ENCODE measurements at regions not wholly inside any gene's neighbourhood (a gene's known extent, or its start where the extent isn't known, plus 50 kb on each side); places are given as distances from the start of the nearest gene placed in this dataset.
"Not testable (repeated sequence)": the region's sequence is repeated elsewhere in the genome, so short reads cannot be mapped to it uniquely, and the experiment has no call there.

DNA sequence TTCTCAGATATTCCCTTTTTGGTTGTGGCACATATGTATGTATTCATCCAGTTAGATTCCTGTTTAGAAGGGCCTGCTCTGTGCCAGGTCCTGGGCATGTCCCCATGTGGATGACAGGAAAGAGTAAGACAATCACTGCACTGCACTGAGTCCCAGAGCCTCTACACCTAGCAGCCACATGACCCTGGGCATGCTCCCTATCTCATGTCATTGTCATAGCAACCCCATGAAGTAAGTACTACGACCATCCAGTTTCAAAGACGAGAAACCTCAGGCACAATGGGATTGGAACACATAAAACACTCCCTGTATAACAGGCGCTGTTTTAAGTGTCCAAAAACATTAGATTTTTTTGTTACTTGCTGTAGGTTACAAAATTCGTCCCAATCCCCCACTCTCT is 594.4 kb downstream of the UQCRFS1 start:
- H3K27me3 Mint-ChIP-seq (ENCODE audit: low read depth): no peaks in the 10 kb centered on the region

DNA sequence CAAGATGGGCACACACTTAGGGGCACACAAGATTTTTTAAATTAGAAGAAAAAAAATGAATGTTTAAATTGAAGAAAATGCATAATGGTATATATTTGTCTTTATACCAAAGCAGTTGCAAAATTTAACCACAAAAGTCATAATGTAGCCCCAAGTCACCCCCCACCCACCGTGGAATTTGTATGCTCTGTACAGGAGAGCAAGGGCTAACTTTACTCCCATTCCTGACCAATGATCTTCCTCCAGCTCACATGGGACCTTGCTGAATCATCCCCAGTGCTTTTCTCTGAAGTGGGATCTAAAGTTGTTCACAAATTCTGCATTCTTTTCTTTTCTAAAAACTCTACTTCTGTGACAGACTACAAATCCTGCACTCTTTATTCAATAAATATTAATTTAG is 597.0 kb downstream of the UQCRFS1 start:
- Mint-ChIP-seq H3K27ac (no peak overlapping the region), H3K36me3 (ENCODE audit: low read depth) (no peaks in the 10 kb centered on the region), H3K4me3 (no peak overlapping the region), H3K4me1 (ENCODE audit: low read depth) (no peaks in the 10 kb centered on the region), H3K27me3 (ENCODE audit: low read depth) (no peaks in the 10 kb centered on the region), H3K9me3 (peaks cover 18% of the 10 kb centered on the region)

More for the DNA sequence above, 594.4 kb downstream of the UQCRFS1 start:
- Mint-ChIP-seq H3K9me3 (peaks cover 18% of the 10 kb centered on the region), H3K27ac (no peak overlapping the region), H3K4me1 (ENCODE audit: low read depth) (no peaks in the 10 kb centered on the region), H3K4me3 (no peak overlapping the region), H3K36me3 (ENCODE audit: low read depth) (no peaks in the 10 kb centered on the region)

DNA sequence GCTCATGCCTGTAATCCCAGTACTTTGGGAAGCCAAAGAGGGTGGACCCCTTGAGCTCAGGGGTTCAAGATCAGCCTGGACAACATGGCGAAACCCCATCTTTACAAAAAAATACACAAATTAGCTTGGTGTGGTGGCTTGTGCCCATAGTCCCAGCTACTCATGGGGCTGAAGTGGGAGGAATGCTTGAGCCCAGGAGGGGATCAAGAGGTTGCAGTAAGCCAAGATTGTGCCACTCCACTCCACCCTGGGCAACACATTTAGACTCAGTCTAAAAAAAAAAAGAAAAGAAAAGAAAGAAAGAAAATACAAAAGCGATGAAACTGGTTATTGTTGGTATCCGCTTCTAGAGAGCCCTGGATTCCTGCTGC is 597.4 kb downstream of the UQCRFS1 start:
- Mint-ChIP-seq H3K36me3 (ENCODE audit: low read depth) (no peaks in the 10 kb centered on the region), H3K4me1 (ENCODE audit: low read depth) (no peaks in the 10 kb centered on the region), H3K27me3 (ENCODE audit: low read depth) (no peaks in the 10 kb centered on the region), H3K27ac (no peak overlapping the region), H3K9me3 (peaks cover 18% of the 10 kb centered on the region), H3K4me3 (no peak overlapping the region)

DNA sequence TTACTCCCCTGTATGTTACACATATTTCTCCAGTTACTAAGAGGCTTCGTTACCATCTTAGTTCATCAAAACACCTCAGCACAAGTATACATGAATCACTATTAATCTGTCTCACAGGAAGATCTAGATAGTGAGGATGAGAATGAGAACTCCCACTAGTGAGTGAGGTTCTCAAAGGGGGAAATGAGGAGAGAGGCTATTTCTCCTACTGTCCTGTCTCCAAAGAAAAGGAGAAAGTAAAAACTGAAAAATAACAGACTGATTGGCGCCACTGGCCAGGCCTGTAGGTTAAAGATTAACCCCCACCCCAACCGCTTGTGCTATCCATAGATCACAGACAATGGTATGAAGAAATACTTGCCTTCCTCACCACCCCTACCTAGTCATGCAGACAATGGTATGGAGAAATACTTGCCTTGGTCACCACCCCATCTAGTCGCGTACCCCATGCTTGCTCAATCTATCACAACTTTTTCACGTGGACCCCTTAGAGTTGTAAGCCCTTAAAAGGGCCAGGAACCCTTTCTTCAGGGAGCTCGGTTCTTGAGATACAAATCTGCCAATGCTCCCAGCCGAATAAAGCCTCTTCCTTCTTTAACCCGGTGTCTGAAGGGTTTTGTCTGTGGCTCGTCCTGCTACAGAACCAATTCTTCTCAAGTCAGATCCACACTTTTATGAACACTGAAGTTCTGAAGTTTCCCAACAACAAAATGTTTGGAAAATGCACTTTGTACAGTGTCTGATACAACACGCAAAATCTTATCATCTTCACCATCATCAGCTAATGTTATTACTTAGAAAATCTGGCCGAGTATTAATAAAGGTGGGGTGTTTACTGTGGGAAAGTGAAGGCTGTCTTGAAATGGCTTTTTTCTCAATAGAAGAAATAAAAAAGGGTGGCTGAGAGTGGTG is 598.1 kb downstream of the UQCRFS1 start:
- H3K36me3 Mint-ChIP-seq (ENCODE audit: low read depth): no peaks in the 10 kb centered on the region
- no peak overlapping the region for H3K4me3 Mint-ChIP-seq

DNA sequence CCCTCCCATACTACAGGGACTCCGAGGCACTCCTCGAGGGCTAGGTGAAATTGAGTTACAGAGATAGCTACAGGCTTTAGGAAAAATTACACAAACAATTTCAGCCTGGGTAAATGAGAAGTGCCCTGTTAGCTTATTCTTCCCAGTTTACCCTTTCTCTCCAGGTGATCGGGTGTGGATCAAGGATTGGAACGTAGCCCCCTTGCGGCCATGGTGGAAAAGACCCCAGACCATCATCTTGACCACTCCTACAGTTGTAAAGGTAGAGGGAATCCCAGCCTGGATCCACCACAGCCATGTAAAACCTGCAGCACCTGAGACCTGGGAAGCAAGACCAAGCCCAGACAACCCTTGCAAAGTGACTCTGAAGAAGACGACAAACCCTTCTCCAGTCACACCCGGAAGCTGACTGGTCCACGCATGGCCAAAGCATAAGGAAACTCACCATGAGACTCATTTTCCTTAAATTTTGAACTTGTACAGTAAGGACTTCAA is 600.6 kb downstream of the UQCRFS1 start:
- Mint-ChIP-seq H3K9me3 (peaks cover 29% of the 10 kb centered on the region), H3K27ac (no peak overlapping the region), H3K4me1 (ENCODE audit: low read depth) (no peaks in the 10 kb centered on the region), H3K36me3 (ENCODE audit: low read depth) (no peaks in the 10 kb centered on the region), H3K27me3 (ENCODE audit: low read depth) (no peaks in the 10 kb centered on the region), H3K4me3 (no peak overlapping the region)

More for the DNA sequence above, 598.1 kb downstream of the UQCRFS1 start:
- H3K27me3 Mint-ChIP-seq (ENCODE audit: low read depth): no peaks in the 10 kb centered on the region
- H3K9me3 Mint-ChIP-seq: peaks cover 18% of the 10 kb centered on the region
- H3K4me1 Mint-ChIP-seq (ENCODE audit: low read depth): no peaks in the 10 kb centered on the region
- no peak overlapping the region for H3K27ac Mint-ChIP-seq

DNA sequence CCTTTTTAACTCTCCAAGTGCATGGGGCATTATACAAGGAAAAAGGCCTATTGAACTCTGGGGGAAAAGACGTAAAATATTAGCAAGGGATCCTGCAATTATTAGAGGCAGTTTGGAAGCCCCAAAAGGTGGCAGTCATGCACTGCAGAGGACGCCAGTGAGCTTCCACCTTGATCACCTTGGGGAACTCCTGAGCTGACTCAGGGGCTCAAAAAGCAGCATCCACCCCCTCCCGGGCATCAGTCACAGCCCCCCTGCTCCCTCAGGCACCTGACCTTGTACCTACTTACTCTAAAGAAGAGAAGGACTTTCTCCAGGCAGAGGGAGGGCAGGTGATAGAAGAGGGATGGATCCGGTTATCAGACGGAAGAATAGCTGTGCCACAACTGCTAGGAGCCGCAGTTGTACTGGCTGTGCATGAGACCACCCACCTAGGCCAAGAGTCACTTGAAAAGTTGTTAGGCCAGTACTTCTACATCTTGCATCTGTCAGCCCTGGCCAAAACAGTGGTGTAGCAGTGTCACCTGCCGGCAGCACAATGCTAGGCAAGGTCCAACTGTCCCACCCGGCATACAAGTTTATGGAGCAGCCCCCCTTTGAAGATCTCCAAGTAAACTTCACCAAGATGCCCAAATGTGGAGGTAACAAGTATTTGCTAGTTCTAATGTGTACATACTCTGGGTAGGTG is 601.6 kb downstream of the UQCRFS1 start:
- H3K27me3 Mint-ChIP-seq (ENCODE audit: low read depth); H3K4me1 Mint-ChIP-seq (ENCODE audit: low read depth); H3K36me3 Mint-ChIP-seq (ENCODE audit: low read depth); H3K27ac Mint-ChIP-seq; H3K4me3 Mint-ChIP-seq: not testable (repeated sequence)
- H3K9me3 Mint-ChIP-seq: peaks cover 37% of the 10 kb centered on the region

DNA sequence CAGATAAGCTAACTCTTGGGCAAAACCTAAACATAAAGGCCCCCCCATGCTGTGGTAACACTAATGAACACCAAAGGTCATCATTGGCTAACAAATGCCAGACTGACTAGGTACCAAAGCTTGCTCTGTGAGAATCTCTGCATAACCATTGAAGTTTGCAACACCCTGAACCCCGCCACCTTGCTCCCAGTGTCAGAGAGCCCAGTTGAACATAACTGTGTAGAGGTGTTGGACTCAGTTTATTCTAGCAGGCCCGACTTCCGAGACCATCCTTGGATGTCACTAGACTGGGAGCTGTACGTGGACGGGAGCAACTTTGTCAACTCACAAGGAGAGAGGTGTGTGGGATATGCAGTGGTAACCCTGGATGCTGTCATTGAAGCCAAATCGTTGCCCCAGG is 602.2 kb downstream of the UQCRFS1 start:
- no peak overlapping the region for H3K27ac Mint-ChIP-seq
- H3K4me1 Mint-ChIP-seq (ENCODE audit: low read depth): no peaks in the 10 kb centered on the region
- no peak overlapping the region for H3K4me3 Mint-ChIP-seq
- peaks cover 4% of the 10 kb centered on the region for H3K36me3 Mint-ChIP-seq (ENCODE audit: low read depth)
- H3K27me3 Mint-ChIP-seq (ENCODE audit: low read depth): no peaks in the 10 kb centered on the region
- peaks cover 40% of the 10 kb centered on the region for H3K9me3 Mint-ChIP-seq

DNA sequence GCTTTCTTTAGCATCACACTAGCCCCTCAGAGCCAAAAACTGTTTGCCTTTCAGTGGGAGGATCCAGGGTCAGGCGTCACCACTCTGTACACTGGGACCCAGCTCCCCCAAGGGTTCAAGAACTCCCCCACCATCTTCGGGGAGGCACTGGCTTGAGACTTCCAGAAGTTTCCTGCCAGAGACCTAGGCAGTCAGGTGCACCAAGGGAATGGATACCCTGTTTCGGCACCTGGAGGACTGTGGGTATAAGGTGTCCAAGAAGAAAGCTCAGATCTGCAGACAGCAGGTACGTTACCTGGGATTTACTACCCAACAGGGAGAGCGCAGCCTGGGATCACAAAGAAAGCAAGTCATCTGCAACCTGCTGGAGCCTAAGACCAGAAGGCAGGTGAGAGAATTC is 603.0 kb downstream of the UQCRFS1 start:
- Mint-ChIP-seq H3K27me3 (ENCODE audit: low read depth) (no peaks in the 10 kb centered on the region), H3K36me3 (ENCODE audit: low read depth) (peaks cover 4% of the 10 kb centered on the region), H3K9me3 (peaks cover 37% of the 10 kb centered on the region), H3K4me3 (no peak overlapping the region), H3K27ac (no peak overlapping the region), H3K4me1 (ENCODE audit: low read depth) (no peaks in the 10 kb centered on the region)

DNA sequence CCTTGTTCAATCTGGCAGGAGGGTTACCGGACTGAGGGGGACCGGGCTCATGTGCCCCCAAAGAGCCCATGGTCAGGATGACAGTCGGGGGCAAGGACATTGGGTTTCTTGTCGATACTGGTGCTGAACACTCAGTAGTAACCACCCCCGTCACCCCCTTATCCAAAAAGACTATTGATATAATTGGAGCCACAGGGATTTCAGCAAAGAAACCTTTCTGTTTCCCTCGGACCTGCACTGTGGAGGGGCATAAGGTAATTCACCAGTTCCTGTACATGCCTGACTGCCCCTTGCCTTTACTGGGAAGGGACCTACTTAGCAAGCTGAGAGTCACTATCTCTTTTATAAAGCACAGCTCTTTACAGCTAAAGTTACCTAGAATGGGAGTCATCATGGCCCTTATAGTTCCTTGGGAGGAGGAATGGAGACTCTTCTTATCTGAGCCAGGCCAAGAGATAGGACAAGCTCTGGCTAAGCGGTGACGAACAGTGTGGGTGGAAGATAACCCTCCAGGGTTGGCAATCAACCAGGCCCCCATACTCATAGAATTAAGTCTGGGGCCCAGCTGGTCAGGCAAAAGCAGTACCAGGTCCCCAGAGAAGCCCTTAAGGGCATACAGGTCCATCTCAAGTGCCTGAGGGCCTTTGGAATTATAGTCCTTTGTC is 603.7 kb downstream of the UQCRFS1 start:
- Mint-ChIP-seq H3K27me3 (ENCODE audit: low read depth) (no peaks in the 10 kb centered on the region), H3K36me3 (ENCODE audit: low read depth) (peaks cover 4% of the 10 kb centered on the region), H3K4me3 (no peak overlapping the region), H3K9me3 (peaks cover 30% of the 10 kb centered on the region), H3K27ac (no peak overlapping the region), H3K4me1 (ENCODE audit: low read depth) (no peaks in the 10 kb centered on the region)

DNA sequence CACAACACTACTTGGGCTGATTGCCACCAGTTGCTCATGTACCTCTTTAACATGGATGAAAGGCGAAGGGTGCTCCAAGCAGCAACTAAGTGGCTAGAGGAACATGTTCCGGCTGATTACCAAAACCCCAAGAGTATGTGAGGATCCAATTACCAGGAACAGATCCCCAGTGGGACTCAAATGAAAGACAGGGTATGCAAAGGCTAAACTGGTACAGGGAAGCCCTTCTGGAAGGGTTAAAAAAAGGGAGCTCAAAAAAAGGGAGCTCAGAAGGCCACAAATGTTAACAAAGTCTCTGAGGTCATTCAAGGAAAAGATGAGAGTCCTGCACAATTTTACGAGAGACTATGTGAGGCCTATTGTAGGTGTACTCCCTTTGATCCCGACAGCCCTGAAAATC is 604.7 kb downstream of the UQCRFS1 start:
- Mint-ChIP-seq H3K27me3 (ENCODE audit: low read depth) (no peaks in the 10 kb centered on the region), H3K4me3 (no peak overlapping the region), H3K36me3 (ENCODE audit: low read depth) (peaks cover 4% of the 10 kb centered on the region), H3K4me1 (ENCODE audit: low read depth) (no peaks in the 10 kb centered on the region), H3K27ac (no peak overlapping the region), H3K9me3 (peaks cover 26% of the 10 kb centered on the region)

DNA sequence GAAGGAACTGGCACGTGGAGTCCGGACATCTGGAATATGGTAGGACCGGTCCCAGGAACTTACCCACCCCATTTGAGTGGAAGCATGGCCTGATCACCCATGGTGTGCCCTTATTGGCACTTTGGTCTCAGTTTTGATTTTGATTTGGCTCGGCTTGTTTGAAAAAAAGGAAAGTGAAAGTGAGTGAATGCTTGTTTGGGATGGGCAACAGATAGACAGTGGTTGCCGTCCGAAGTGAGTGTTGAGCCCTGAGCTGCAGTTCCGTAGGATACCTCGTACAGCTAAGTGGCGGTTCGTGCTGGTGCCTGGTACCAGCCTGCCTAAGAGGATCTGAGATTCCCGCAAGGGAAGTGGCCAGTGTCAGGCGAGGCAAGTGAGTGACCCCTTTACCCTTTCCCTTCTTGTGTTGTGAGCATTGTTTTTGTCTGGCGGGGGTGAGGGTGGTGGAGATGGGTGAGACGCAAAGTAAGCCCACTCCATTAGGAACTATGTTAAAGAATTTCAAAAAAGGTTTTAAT is 605.8 kb downstream of the UQCRFS1 start:
- no peaks in the 10 kb centered on the region for H3K27me3 Mint-ChIP-seq (ENCODE audit: low read depth)
- H3K4me3 Mint-ChIP-seq: no peak overlapping the region
- peaks cover 4% of the 10 kb centered on the region for H3K36me3 Mint-ChIP-seq (ENCODE audit: low read depth)
- no peak overlapping the region for H3K27ac Mint-ChIP-seq
- H3K4me1 Mint-ChIP-seq (ENCODE audit: low read depth): no peaks in the 10 kb centered on the region
- peaks cover 26% of the 10 kb centered on the region for H3K9me3 Mint-ChIP-seq

DNA sequence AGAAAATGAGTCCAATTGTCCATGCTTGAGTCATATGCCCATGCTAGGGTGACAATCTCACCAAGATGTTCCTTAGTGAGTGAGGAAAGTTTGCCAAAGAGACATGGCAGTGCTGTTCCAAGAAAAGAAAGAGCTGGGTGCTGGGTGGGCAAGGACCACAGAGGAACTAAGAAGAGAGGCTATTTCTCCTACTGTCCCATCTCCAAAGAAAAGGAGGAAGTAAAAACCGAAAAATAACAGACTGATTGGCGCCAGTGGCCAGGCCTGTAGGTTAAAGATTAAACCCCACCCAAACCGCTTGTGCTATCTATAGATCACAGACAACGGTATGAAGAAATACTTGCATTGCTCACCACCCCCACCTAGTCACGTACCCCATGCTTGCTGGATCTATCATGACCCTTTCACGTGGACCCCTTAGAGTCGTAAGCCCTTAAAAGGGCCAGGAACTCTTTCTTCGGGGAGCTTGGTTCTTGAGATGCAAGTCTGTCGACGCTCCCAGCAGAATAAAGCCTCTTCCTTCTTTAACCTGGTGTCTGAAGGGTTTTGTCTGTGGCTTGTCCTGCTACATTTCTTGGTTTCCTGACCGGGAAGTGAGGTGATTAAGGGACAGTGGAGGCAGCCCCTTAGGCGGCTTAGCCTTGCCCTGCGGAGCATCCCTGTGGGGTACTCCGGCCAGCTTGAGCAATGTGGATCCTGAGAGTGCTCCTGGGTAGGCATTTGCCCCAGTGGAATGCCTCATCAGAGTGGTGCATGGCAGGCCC is 606.5 kb downstream of the UQCRFS1 start:
- H3K27ac Mint-ChIP-seq: no peak overlapping the region
- H3K36me3 Mint-ChIP-seq (ENCODE audit: low read depth): peaks cover 4% of the 10 kb centered on the region
- no peak overlapping the region for H3K4me3 Mint-ChIP-seq
- no peaks in the 10 kb centered on the region for H3K27me3 Mint-ChIP-seq (ENCODE audit: low read depth)
- H3K4me1 Mint-ChIP-seq (ENCODE audit: low read depth): no peaks in the 10 kb centered on the region
- H3K9me3 Mint-ChIP-seq: peaks cover 26% of the 10 kb centered on the region

DNA sequence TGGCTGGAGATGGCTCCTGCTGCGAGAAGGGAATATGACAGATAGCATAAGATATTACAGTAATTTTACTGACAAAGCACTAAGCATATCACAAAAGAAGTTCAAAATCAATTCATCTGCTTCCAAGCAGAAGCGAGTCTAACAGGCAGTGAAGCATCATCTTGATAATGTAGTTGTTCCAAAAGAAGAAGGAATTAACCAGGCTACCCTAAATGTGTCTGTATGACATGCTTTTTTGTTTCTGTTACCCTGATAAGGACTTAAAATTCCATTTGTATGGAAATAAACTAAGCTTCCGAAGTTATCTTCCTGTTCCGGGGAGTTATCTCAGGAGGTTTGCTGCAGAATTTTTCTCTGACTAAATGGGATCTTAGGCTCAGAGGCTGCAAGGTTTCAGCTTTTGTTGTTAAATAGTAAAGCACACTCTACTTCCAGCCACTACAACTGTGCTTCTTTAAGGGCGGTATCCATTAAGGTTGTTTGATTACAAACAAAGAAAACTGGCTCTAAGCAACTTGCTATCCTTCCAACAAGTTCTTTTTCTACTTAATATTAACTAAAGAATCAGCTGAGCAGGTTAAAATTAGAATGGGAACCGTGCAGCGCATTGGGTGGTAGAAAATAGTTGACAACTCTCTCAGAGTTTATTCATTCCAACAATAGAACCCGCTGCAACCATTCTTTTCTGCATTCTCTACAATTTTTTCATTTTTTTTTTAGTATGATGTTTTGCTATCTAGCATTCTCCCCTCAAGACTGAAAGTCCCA is 607.3 kb downstream of the UQCRFS1 start:
- H3K27me3 Mint-ChIP-seq (ENCODE audit: low read depth): no peaks in the 10 kb centered on the region

More for the DNA sequence above, 607.3 kb downstream of the UQCRFS1 start:
- Mint-ChIP-seq H3K27ac (no peak overlapping the region), H3K4me3 (no peak overlapping the region), H3K36me3 (ENCODE audit: low read depth) (peaks cover 4% of the 10 kb centered on the region), H3K4me1 (ENCODE audit: low read depth) (no peaks in the 10 kb centered on the region), H3K9me3 (peaks cover 26% of the 10 kb centered on the region)
